Uterus (tissue), 2 donors: ENCODE measurements at regions not wholly inside any gene's neighbourhood (a gene's known extent, or its start where the extent isn't known, plus 50 kb on each side); places are given as distances from the start of the nearest gene placed in this dataset.

Experiments
- POLR2A ChIP-seq, 2 donors: fragments of 450-650 bp; IDR thresholded peaks; one replicate each; pipeline ENCODE4 v1.6.1; 2016; ENCODE audit warnings: antibody characterized with exemption in 2 of 2, mild to moderate bottlenecking in 1 of 2, moderate library complexity in 1 of 2
- TF ChIP-seq, protein P1 (sequence below), 4 experiments: fragments of 200-600 bp in 2 of 4; fragments of 450-650 bp in 2 of 4; sonication (generic) in 2 of 4; IDR thresholded peaks; one replicate each; pipeline ENCODE4 v1.5.1; 2016 to 2019; ENCODE audit warnings: antibody characterized with exemption in 4 of 4, mild to moderate bottlenecking in 2 of 4, moderate library complexity in 1 of 4

GRCh38 chr6:67160820-67161219 is 1453.8 kb upstream of the EYS start:
- TF ChIP-seq, protein P1, sequence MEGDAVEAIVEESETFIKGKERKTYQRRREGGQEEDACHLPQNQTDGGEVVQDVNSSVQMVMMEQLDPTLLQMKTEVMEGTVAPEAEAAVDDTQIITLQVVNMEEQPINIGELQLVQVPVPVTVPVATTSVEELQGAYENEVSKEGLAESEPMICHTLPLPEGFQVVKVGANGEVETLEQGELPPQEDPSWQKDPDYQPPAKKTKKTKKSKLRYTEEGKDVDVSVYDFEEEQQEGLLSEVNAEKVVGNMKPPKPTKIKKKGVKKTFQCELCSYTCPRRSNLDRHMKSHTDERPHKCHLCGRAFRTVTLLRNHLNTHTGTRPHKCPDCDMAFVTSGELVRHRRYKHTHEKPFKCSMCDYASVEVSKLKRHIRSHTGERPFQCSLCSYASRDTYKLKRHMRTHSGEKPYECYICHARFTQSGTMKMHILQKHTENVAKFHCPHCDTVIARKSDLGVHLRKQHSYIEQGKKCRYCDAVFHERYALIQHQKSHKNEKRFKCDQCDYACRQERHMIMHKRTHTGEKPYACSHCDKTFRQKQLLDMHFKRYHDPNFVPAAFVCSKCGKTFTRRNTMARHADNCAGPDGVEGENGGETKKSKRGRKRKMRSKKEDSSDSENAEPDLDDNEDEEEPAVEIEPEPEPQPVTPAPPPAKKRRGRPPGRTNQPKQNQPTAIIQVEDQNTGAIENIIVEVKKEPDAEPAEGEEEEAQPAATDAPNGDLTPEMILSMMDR (IDR thresholded peaks at IDR 0.05) = no peak
- TF ChIP-seq POLR2A (IDR thresholded peaks at IDR 0.05) = no peak
